ENCODE measurements at regions not wholly inside any gene's neighbourhood (a gene's known extent, or its start where the extent isn't known, plus 50 kb on each side); places are given as distances from the start of the nearest gene placed in this dataset.

- Histone ChIP-seq H3K36me3 (no peaks in the 10 kb centered on the region), H3K4me3 (no peak overlapping the region), H3K9me3 (no peaks in the 10 kb centered on the region), H3K27me3 (peaks cover 0 to 8% (median 0%) of the 10 kb centered on the region in 3 donors), H3K4me1 (no peaks in the 10 kb centered on the region), H3K27ac (no peak overlapping the region)
- TF ChIP-seq POLR2AphosphoS5 (IDR thresholded peaks at IDR 0.05) (no peak), POLR2A (IDR thresholded peaks at IDR 0.05) (no peak), EP300 (IDR thresholded peaks at IDR 0.05) (no peak), CTCF (IDR thresholded peaks at IDR 0.05) (no peak)
- intact Hi-C loops (cut with DNase I; ENCODE audit: low total_unique reads), result no loop called here
- DNase-seq, result no peak
- WGBS, 5 donors, result 81 to 85% (median 82%) methylated on average over 4 to 11 of the region's 11 CpGs
Observed at GRCh38 chr1:5342830-5343229, 649.4 kb downstream of the NPHP4 start.

GRCh38 chr1:5342172-5342571 lies 650.1 kb downstream of the NPHP4 start:
- WGBS, 5 donors, result 77 to 84% (median 81%) methylated on average over 8 of the region's 8 CpGs
- Histone ChIP-seq H3K27ac (no peak overlapping the region), H3K4me1 (no peaks in the 10 kb centered on the region), H3K27me3 (peaks cover 0 to 8% (median 0%) of the 10 kb centered on the region in 3 donors), H3K36me3 (no peaks in the 10 kb centered on the region), H3K4me3 (no peak overlapping the region), H3K9me3 (no peaks in the 10 kb centered on the region)
- TF ChIP-seq EP300 (IDR thresholded peaks at IDR 0.05), result no peak
- TF ChIP-seq POLR2A (IDR thresholded peaks at IDR 0.05), result no peak
- TF ChIP-seq POLR2AphosphoS5 (IDR thresholded peaks at IDR 0.05), result no peak
- no peak for TF ChIP-seq CTCF (IDR thresholded peaks at IDR 0.05)
- DNase-seq, result no peak
- intact Hi-C loops (cut with DNase I; ENCODE audit: low total_unique reads), result no loop called here

- Histone ChIP-seq H3K4me1 (no peaks in the 10 kb centered on the region), H3K9me3 (no peaks in the 10 kb centered on the region), H3K4me3 (no peak overlapping the region), H3K27ac (no peak overlapping the region), H3K36me3 (no peaks in the 10 kb centered on the region), H3K27me3 (peaks cover 0 to 8% (median 0%) of the 10 kb centered on the region in 3 donors)
- intact Hi-C loops (cut with DNase I; ENCODE audit: low total_unique reads), result no loop called here
- 50 to 75% (median 60%) methylated on average over 2 to 3 of the region's 3 CpGs for WGBS, 5 donors
- no peak for DNase-seq
- TF ChIP-seq EP300 (IDR thresholded peaks at IDR 0.05) (no peak), CTCF (IDR thresholded peaks at IDR 0.05) (no peak), POLR2A (IDR thresholded peaks at IDR 0.05) (no peak), POLR2AphosphoS5 (IDR thresholded peaks at IDR 0.05) (no peak)
Observed at GRCh38 chr1:5341471-5341870, 650.8 kb downstream of the NPHP4 start.

GRCh38 chr1:5340560-5341130 lies 651.6 kb downstream of the NPHP4 start:
- H3K9me3 ChIP-seq, result no peaks in the 10 kb centered on the region
- TF ChIP-seq POLR2AphosphoS5 (IDR thresholded peaks at IDR 0.05) (no peak), EP300 (IDR thresholded peaks at IDR 0.05) (no peak), CTCF (IDR thresholded peaks at IDR 0.05) (no peak), POLR2A (IDR thresholded peaks at IDR 0.05) (no peak)
- intact Hi-C loops (cut with DNase I; ENCODE audit: low total_unique reads), result no loop called here
- no peaks in the 10 kb centered on the region for H3K4me1 ChIP-seq
- H3K27me3 ChIP-seq, result peaks cover 0 to 8% (median 0%) of the 10 kb centered on the region in 3 donors
- H3K27ac ChIP-seq, result no peak overlapping the region
- no peaks in the 10 kb centered on the region for H3K36me3 ChIP-seq
- 76 to 83% (median 81%) methylated on average over 8 of the region's 8 CpGs for WGBS, 5 donors
- no peak for DNase-seq
- H3K4me3 ChIP-seq, result no peak overlapping the region
